Osteocyte (in vitro differentiated cells): ENCODE measurements at regions not wholly inside any gene's neighbourhood (a gene's known extent, or its start where the extent isn't known, plus 50 kb on each side); places are given as distances from the start of the nearest gene placed in this dataset.

Experiments used
- DNase-seq: peaks from one replicate; pipeline ENCODE4 v3.0.0; 2021; ENCODE audit warnings: mixed read lengths; ENCODE audit not compliant: unreplicated experiment; ENCODE audit errors: extremely low spot score
- H3K27ac Mint-ChIP-seq: one replicate; pipeline ENCODE4 v1.8.0; 2021; ENCODE audit warnings: mild to moderate bottlenecking, mixed read lengths; ENCODE audit not compliant: unreplicated experiment
- H3K27me3 Mint-ChIP-seq: one replicate; pipeline ENCODE4 v1.8.0; 2021; ENCODE audit warnings: mixed read lengths; ENCODE audit not compliant: unreplicated experiment
- H3K36me3 Mint-ChIP-seq: one replicate; pipeline ENCODE4 v1.8.0; 2021; ENCODE audit warnings: mixed read lengths; ENCODE audit not compliant: unreplicated experiment
- H3K4me1 Mint-ChIP-seq: one replicate; pipeline ENCODE4 v1.8.0; 2021; ENCODE audit warnings: mixed read lengths; ENCODE audit not compliant: unreplicated experiment
- H3K4me3 Mint-ChIP-seq: one replicate; pipeline ENCODE4 v1.8.0; 2021; ENCODE audit warnings: mild to moderate bottlenecking, moderate library complexity, mixed read lengths; ENCODE audit not compliant: unreplicated experiment
- H3K9me3 Mint-ChIP-seq: one replicate; pipeline ENCODE4 v1.8.0; 2021; ENCODE audit warnings: mixed read lengths; ENCODE audit not compliant: unreplicated experiment
- CTCF ChIP-seq: fragments of 200-600 bp; sonication (generic); IDR thresholded peaks from 2 replicates; pipeline ENCODE4 v1.5.0; 2021; ENCODE audit warnings: antibody characterized with exemption, mild to moderate bottlenecking, moderate library complexity

- Mint-ChIP-seq H3K4me1 (peaks cover 54% of the 10 kb centered on the region), H3K4me3 (no peak overlapping the region), H3K27me3 (no peaks in the 10 kb centered on the region), H3K9me3 (no peaks in the 10 kb centered on the region), H3K36me3 (no peaks in the 10 kb centered on the region), H3K27ac (peak overlapping the region; percentile 86)
- TF ChIP-seq CTCF, result no peak
- DNase-seq, result no peak
Measured at GRCh38 chr6:108738684-108739416, 109.4 kb upstream of the ARMC2 start.

GRCh38 chr6:108739496-108740330 is 108.5 kb upstream of the ARMC2 start:
- Mint-ChIP-seq H3K27me3 (no peaks in the 10 kb centered on the region), H3K4me1 (peaks cover 62% of the 10 kb centered on the region), H3K4me3 (no peak overlapping the region), H3K27ac (no peak overlapping the region), H3K36me3 (no peaks in the 10 kb centered on the region), H3K9me3 (no peaks in the 10 kb centered on the region)
- no peak for TF ChIP-seq CTCF
- DNase-seq, result no peak

GRCh38 chr6:108741331-108741989 is 106.8 kb upstream of the ARMC2 start:
- H3K36me3 Mint-ChIP-seq, result no peaks in the 10 kb centered on the region
- TF ChIP-seq CTCF, result no peak
- H3K9me3 Mint-ChIP-seq, result no peaks in the 10 kb centered on the region
- peak overlapping the region; percentile 42 for H3K27ac Mint-ChIP-seq
- no peak for DNase-seq
- H3K27me3 Mint-ChIP-seq, result no peaks in the 10 kb centered on the region
- peaks cover 56% of the 10 kb centered on the region for H3K4me1 Mint-ChIP-seq
- no peak overlapping the region for H3K4me3 Mint-ChIP-seq

- TF ChIP-seq CTCF, result no peak
- H3K27ac Mint-ChIP-seq, result no peak overlapping the region
- H3K9me3 Mint-ChIP-seq, result no peaks in the 10 kb centered on the region
- H3K4me3 Mint-ChIP-seq, result no peak overlapping the region
- no peak for DNase-seq
- H3K4me1 Mint-ChIP-seq, result peaks cover 50% of the 10 kb centered on the region
- no peaks in the 10 kb centered on the region for H3K27me3 Mint-ChIP-seq
- H3K36me3 Mint-ChIP-seq, result no peaks in the 10 kb centered on the region
Measured at GRCh38 chr6:108742041-108742440, 106.2 kb upstream of the ARMC2 start.
